H1 (cell line): ENCODE measurements at regions not wholly inside any gene's neighbourhood (a gene's known extent, or its start where the extent isn't known, plus 50 kb on each side); places are given as distances from the start of the nearest gene placed in this dataset.

Source experiments
- YY1 ChIP-seq: IDR thresholded peaks from 2 replicates; pipeline ENCODE4 v1.6.1; 2011; ENCODE audit warnings: low read depth, mild to moderate bottlenecking, low read length
- TF ChIP-seq, protein P1 (sequence below), 3 experiments: IDR thresholded peaks; 1 replicate in 2 of 3; 2 replicates in 1 of 3; pipeline versions ENCODE4 v1.5.1 to v1.6.1; 2011; ENCODE audit warnings: low read length in 3 of 3, mild to moderate bottlenecking in 3 of 3, inconsistent platforms in 2 of 3, low read depth in 1 of 3, moderate library complexity in 1 of 3; ENCODE audit not compliant: insufficient read depth in 1 of 3; ENCODE audit errors: control extremely low read depth in 1 of 3

DNA sequence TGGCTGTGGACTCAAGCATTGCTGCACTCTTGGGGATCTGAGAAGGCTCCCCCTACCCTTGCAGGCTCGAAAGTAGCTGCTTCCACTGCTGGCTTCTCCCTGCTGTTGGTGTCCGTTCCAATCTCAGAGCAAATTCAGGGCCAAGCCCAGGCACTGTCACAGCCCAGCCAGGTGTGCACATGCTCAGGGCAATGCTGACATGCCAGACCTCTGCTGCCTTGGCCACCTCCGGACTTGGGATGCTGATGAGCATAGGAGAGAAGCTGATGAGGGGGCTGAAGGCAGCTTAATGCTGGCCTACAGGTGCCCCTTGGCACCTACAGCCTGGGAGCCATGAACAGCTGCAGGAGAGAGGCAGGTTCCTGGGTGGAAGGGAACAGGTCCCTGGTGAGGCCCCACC, 273.7 kb upstream of the KCNJ16 start:
- TF ChIP-seq, protein P1, sequence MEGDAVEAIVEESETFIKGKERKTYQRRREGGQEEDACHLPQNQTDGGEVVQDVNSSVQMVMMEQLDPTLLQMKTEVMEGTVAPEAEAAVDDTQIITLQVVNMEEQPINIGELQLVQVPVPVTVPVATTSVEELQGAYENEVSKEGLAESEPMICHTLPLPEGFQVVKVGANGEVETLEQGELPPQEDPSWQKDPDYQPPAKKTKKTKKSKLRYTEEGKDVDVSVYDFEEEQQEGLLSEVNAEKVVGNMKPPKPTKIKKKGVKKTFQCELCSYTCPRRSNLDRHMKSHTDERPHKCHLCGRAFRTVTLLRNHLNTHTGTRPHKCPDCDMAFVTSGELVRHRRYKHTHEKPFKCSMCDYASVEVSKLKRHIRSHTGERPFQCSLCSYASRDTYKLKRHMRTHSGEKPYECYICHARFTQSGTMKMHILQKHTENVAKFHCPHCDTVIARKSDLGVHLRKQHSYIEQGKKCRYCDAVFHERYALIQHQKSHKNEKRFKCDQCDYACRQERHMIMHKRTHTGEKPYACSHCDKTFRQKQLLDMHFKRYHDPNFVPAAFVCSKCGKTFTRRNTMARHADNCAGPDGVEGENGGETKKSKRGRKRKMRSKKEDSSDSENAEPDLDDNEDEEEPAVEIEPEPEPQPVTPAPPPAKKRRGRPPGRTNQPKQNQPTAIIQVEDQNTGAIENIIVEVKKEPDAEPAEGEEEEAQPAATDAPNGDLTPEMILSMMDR (IDR thresholded peaks at IDR 0.05; ENCODE audit: control extremely low read depth in 1 of 3, insufficient read depth in 1 of 3, low read depth in 1 of 3, low read length in 3 of 3) = no peak
- no peak for TF ChIP-seq YY1
